ENCODE measurements at regions not wholly inside any gene's neighbourhood (a gene's known extent, or its start where the extent isn't known, plus 50 kb on each side); places are given as distances from the start of the nearest gene placed in this dataset.

- Mint-ChIP-seq H3K4me3 (ENCODE audit: unreplicated experiment) (no peak overlapping the region), H3K9me3 (ENCODE audit: unreplicated experiment) (no peaks in the 10 kb centered on the region), H3K36me3 (ENCODE audit: insufficient read depth, unreplicated experiment) (no peaks in the 10 kb centered on the region), H3K4me1 (ENCODE audit: insufficient read depth, unreplicated experiment) (no peaks in the 10 kb centered on the region), H3K27me3 (ENCODE audit: insufficient read depth, unreplicated experiment) (no peaks in the 10 kb centered on the region), H3K27ac (ENCODE audit: low read depth, unreplicated experiment) (no peak overlapping the region)
- POLR2A ChIA-PET, result no interaction called here
- no peak for TF ChIP-seq CTCF (IDR thresholded peaks at IDR 0.05; ENCODE audit: unreplicated experiment)
- no peak for DNase-seq (ENCODE audit: unreplicated experiment)
- no TSS peak for BruUV-seq (replicated peaks)
- intact Hi-C loops (cut with micrococcal nuclease), result no loop called here
- CTCF ChIA-PET, result interaction anchor here (0.6 kb wide), 1 partner anchor 9 kb away, joined by 3 read pairs; no protein-coding TSS in a partner anchor
Measured at GRCh38 chr2:107218208-107218607, 332.2 kb upstream of the ST6GAL2 start.

GRCh38 chr2:107222466-107222865 is 336.5 kb upstream of the ST6GAL2 start:
- no peak for DNase-seq (ENCODE audit: unreplicated experiment)
- Mint-ChIP-seq H3K9me3 (ENCODE audit: unreplicated experiment) (no peaks in the 10 kb centered on the region), H3K4me3 (ENCODE audit: unreplicated experiment) (no peak overlapping the region), H3K4me1 (ENCODE audit: insufficient read depth, unreplicated experiment) (no peaks in the 10 kb centered on the region), H3K27ac (ENCODE audit: low read depth, unreplicated experiment) (no peak overlapping the region), H3K27me3 (ENCODE audit: insufficient read depth, unreplicated experiment) (no peaks in the 10 kb centered on the region), H3K36me3 (ENCODE audit: insufficient read depth, unreplicated experiment) (no peaks in the 10 kb centered on the region)
- intact Hi-C loops (cut with micrococcal nuclease), result no loop called here
- BruUV-seq (replicated peaks), result no TSS peak
- ChIA-PET POLR2A (no interaction called here), CTCF (no interaction called here)
- TF ChIP-seq CTCF (IDR thresholded peaks at IDR 0.05; ENCODE audit: unreplicated experiment), result no peak

GRCh38 chr2:107235491-107236254 is 349.7 kb upstream of the ST6GAL2 start:
- no peaks in the 10 kb centered on the region for H3K36me3 Mint-ChIP-seq (ENCODE audit: insufficient read depth, unreplicated experiment)
- no peak overlapping the region for H3K4me3 Mint-ChIP-seq (ENCODE audit: unreplicated experiment)
- no peak for DNase-seq (ENCODE audit: unreplicated experiment)
- no TSS peak for BruUV-seq (replicated peaks)
- TF ChIP-seq CTCF (IDR thresholded peaks at IDR 0.05; ENCODE audit: unreplicated experiment), result no peak
- no peak overlapping the region for H3K27ac Mint-ChIP-seq (ENCODE audit: low read depth, unreplicated experiment)
- ChIA-PET CTCF (no interaction called here), POLR2A (interaction anchor here (1.3 kb wide), 1 partner anchor 9 kb away, joined by 6 read pairs; no protein-coding TSS in a partner anchor)
- intact Hi-C loops (cut with micrococcal nuclease), result no loop called here
- H3K4me1 Mint-ChIP-seq (ENCODE audit: insufficient read depth, unreplicated experiment), result peaks cover 6% of the 10 kb centered on the region
- H3K27me3 Mint-ChIP-seq (ENCODE audit: insufficient read depth, unreplicated experiment), result no peaks in the 10 kb centered on the region
- H3K9me3 Mint-ChIP-seq (ENCODE audit: unreplicated experiment), result no peaks in the 10 kb centered on the region

- H3K36me3 Mint-ChIP-seq (ENCODE audit: insufficient read depth, unreplicated experiment), result no peaks in the 10 kb centered on the region
- no peaks in the 10 kb centered on the region for H3K27me3 Mint-ChIP-seq (ENCODE audit: insufficient read depth, unreplicated experiment)
- TF ChIP-seq CTCF (IDR thresholded peaks at IDR 0.05; ENCODE audit: unreplicated experiment), result no peak
- BruUV-seq (replicated peaks), result no TSS peak
- H3K4me3 Mint-ChIP-seq (ENCODE audit: unreplicated experiment), result no peak overlapping the region
- intact Hi-C loops (cut with micrococcal nuclease), result no loop called here
- ChIA-PET CTCF (no interaction called here), POLR2A (no interaction called here)
- H3K27ac Mint-ChIP-seq (ENCODE audit: low read depth, unreplicated experiment), result no peak overlapping the region
- no peak for DNase-seq (ENCODE audit: unreplicated experiment)
- no peaks in the 10 kb centered on the region for H3K9me3 Mint-ChIP-seq (ENCODE audit: unreplicated experiment)
- peaks cover 5% of the 10 kb centered on the region for H3K4me1 Mint-ChIP-seq (ENCODE audit: insufficient read depth, unreplicated experiment)
Measured at GRCh38 chr2:107242811-107243210, 356.8 kb upstream of the ST6GAL2 start.

Data from MCF 10A (cell line).